ENCODE measurements at regions not wholly inside any gene's neighbourhood (a gene's known extent, or its start where the extent isn't known, plus 50 kb on each side); places are given as distances from the start of the nearest gene placed in this dataset.
"Not testable (repeated sequence)": the region's sequence is repeated elsewhere in the genome, so short reads cannot be mapped to it uniquely, and the experiment has no call there.

DNA sequence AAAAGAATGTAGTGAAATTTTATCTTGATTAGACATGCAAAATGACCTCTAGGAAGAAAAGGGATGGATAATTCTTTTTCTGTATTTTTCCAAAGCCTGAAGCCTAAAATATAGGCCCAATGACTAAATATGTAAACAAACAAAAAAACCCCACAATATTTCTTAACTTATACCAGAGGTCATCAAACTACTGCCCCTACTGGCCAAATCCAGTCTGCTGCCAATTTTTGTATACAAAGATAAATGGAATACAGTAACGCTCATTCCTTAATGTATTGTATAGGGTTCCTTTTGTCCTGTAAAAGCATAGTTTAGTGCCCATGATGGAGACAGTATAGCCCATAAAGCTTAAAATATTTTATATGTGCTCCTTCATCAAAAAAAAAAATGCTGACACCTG lies 145.7 kb upstream of the ALG10 start:
- ChIA-PET CTCF (interaction anchor here (0.6 to 1.4 kb wide), 2 partner anchors 14 to 234 kb away, joined by 3 read pairs; no protein-coding TSS in a partner anchor), POLR2A (no interaction called here)
- Histone ChIP-seq H3K4me3 (ENCODE audit: low read depth, low read length) (no peak overlapping the region), H3K36me3 (ENCODE audit: control insufficient read depth, insufficient read depth, low read length) (no peaks in the 10 kb centered on the region), H3K27me3 (ENCODE audit: control insufficient read depth, insufficient read depth, low read length) (no peaks in the 10 kb centered on the region)
- no peak for DNase-seq (ENCODE audit: low read depth)
- TF ChIP-seq, protein P1, sequence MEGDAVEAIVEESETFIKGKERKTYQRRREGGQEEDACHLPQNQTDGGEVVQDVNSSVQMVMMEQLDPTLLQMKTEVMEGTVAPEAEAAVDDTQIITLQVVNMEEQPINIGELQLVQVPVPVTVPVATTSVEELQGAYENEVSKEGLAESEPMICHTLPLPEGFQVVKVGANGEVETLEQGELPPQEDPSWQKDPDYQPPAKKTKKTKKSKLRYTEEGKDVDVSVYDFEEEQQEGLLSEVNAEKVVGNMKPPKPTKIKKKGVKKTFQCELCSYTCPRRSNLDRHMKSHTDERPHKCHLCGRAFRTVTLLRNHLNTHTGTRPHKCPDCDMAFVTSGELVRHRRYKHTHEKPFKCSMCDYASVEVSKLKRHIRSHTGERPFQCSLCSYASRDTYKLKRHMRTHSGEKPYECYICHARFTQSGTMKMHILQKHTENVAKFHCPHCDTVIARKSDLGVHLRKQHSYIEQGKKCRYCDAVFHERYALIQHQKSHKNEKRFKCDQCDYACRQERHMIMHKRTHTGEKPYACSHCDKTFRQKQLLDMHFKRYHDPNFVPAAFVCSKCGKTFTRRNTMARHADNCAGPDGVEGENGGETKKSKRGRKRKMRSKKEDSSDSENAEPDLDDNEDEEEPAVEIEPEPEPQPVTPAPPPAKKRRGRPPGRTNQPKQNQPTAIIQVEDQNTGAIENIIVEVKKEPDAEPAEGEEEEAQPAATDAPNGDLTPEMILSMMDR (IDR thresholded peaks at IDR 0.05; ENCODE audit: insufficient read depth, low read depth, low read length), result no peak

DNA sequence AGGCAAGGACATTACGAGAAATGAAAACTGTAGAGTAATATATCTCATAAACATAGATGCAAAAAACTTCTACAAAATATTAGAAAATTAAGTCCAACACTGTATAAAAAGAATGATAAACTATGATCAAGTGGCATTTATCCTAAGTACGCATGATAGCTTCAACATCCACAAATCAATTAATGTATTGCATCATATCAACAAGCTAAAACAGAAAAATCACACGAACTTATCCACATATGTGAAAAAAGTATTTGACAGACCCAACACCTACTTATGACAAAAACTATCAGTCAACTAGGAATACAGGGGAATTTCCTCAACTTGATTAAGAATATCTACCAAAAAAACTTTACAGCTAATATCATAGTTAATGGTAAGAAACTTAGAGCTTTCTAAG lies 129.9 kb upstream of the ALG10 start:
- CTCF ChIA-PET, result no interaction called here
- TF ChIP-seq, protein P1 (IDR thresholded peaks at IDR 0.05; ENCODE audit: insufficient read depth, low read depth, low read length), result no peak
- POLR2A ChIA-PET, result no interaction called here
- DNase-seq (ENCODE audit: low read depth), result no peak
- H3K27me3 ChIP-seq (ENCODE audit: control insufficient read depth, insufficient read depth, low read length), result no peaks in the 10 kb centered on the region
- no peaks in the 10 kb centered on the region for H3K36me3 ChIP-seq (ENCODE audit: control insufficient read depth, insufficient read depth, low read length)
- no peak overlapping the region for H3K4me3 ChIP-seq (ENCODE audit: low read depth, low read length)

DNA sequence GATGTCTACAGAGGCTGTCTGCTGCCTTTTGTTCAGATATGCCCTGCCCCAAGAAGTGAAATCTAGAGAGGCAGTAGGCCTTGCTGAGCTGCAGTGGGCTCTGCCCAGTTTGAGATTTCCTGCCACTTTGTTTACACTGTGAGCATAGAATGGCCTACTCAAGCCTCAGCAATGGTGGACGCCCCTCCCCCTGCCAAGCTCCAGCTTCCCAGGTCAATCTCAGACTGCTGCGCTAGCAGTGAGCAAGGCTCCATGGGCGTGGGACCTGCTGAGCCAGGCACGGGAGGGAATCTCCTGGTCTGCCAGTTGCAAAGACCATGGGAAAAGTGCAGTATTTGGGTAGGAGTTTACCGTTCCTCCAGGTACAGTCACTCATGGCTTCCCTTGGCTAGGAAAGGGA lies 101.8 kb upstream of the ALG10 start:
- H3K4me3 ChIP-seq (ENCODE audit: low read depth, low read length); CTCF ChIA-PET; H3K36me3 ChIP-seq (ENCODE audit: control insufficient read depth, insufficient read depth, low read length); DNase-seq (ENCODE audit: low read depth); POLR2A ChIA-PET; H3K27me3 ChIP-seq (ENCODE audit: control insufficient read depth, insufficient read depth, low read length): not testable (repeated sequence)

DNA sequence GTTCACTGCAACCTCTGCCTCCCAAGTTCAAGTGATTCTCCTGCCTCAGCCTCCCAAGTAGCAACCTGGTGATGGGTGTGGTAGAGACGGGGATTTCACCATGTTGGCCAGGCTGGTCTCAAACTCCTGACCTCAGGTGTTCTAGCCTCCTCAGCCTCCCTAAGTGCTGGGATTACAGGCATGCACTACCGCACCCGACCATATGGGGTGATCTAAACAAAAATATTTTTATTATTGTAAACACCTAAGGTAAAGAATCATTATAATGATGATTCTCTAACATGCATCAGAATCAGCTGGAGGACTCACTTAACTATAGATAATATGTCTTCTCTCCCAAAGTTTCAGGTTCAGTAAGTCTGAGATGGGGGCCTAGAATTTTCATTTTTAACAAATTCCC lies 96.2 kb upstream of the ALG10 start:
- POLR2A ChIA-PET, result no interaction called here

DNA sequence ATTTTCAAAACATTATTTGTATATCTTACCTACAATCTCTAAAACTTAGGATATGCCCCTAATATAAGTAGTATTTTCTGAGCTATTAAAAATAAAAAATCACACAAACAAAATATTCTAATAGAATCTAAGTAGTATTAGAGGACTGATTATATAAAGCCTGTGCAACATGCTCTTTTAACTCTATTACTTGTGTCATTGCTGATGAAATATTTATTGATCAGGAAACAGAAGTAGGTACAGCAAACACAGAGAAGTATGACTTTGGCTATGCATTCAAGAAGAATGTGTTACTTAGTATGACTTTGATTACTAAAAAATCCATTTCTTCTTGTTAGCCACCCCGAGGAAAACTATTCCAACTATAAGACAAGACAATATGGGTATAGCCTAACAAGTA lies 84.6 kb upstream of the ALG10 start:
- CTCF ChIA-PET; H3K27me3 ChIP-seq (ENCODE audit: control insufficient read depth, insufficient read depth, low read length); POLR2A ChIA-PET: not testable (repeated sequence)

More for the DNA sequence above, 96.2 kb upstream of the ALG10 start:
- TF ChIP-seq, protein P1 (IDR thresholded peaks at IDR 0.05; ENCODE audit: insufficient read depth, low read depth, low read length), result no peak
- Histone ChIP-seq H3K4me3 (ENCODE audit: low read depth, low read length) (no peak overlapping the region), H3K27me3 (ENCODE audit: control insufficient read depth, insufficient read depth, low read length) (no peaks in the 10 kb centered on the region), H3K36me3 (ENCODE audit: control insufficient read depth, insufficient read depth, low read length) (no peaks in the 10 kb centered on the region)
- no peak for DNase-seq (ENCODE audit: low read depth)
- CTCF ChIA-PET, result no interaction called here

DNA sequence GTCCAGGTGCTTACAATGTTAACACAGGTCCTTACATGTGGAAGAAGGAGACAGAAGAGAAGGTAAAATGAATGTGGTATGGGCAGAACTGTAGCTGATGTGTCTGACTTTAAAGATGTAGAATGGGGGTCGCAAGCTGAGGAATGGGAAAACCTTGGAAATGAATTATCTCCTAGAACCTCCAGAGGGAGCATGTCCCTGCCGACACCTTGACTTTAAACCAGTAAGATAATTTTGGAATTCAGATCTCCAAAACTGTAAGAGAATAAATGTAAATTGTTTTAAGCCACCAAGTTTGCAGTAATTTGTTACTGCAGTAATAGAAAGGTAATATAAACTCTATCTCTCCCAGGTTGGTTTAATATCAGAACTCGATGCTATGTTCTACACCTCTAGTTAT lies 80.1 kb upstream of the ALG10 start:
- ChIA-PET POLR2A (no interaction called here), CTCF (no interaction called here)
- H3K36me3 ChIP-seq (ENCODE audit: control insufficient read depth, insufficient read depth, low read length), result no peaks in the 10 kb centered on the region
- no peak for DNase-seq (ENCODE audit: low read depth)
- no peaks in the 10 kb centered on the region for H3K27me3 ChIP-seq (ENCODE audit: control insufficient read depth, insufficient read depth, low read length)
- TF ChIP-seq, protein P1 (IDR thresholded peaks at IDR 0.05; ENCODE audit: insufficient read depth, low read depth, low read length), result no peak
- H3K4me3 ChIP-seq (ENCODE audit: low read depth, low read length), result no peak overlapping the region

More for the DNA sequence above, 84.6 kb upstream of the ALG10 start:
- not testable (repeated sequence) for H3K36me3 ChIP-seq (ENCODE audit: control insufficient read depth, insufficient read depth, low read length); H3K4me3 ChIP-seq (ENCODE audit: low read depth, low read length); DNase-seq (ENCODE audit: low read depth)

All from BJ (cell line).